K562 (cell line): ENCODE measurements at regions not wholly inside any gene's neighbourhood (a gene's known extent, or its start where the extent isn't known, plus 50 kb on each side); places are given as distances from the start of the nearest gene placed in this dataset.

Source experiments
- ATAC-seq: fragments of 200-7000 bp; cut with Tn5 transposase; 3 replicates; pipeline ENCODE4 v1.9.1; 2020; ENCODE audit warnings: moderate library complexity
- BruUV-seq: library from RNA; stranded (reverse); fragments of 400-500 nt; replicated peaks from 2 replicates; lab custom pipeline; 2021; lab: Mats Ljungman, UMichigan
- CTCF ChIA-PET: fragments of 300-600 bp; formaldehyde crosslinking; extraction: SDS; loops from one replicate; lab custom pipeline; 2021; ENCODE audit warnings: low intra/inter-chr PET ratio; lab: Yijun Ruan, JAX
- POLR2A ChIA-PET: fragments of 300-600, 350-650 bp; sonication (Branson Sonifier 250); formaldehyde crosslinking; extraction: SDS; loops from one replicate; lab custom pipeline; 2021; ENCODE audit warnings: antibody characterized with exemption, inconsistent platforms; lab: Yijun Ruan, JAX
- DNase-seq, 4 experiments: peaks; one replicate each; pipeline versions ENCODE4 v3.0.0 to v3.0.0-alpha.2; 2011 to 2018; ENCODE audit warnings: low spot score in 3 of 4, mixed read lengths in 3 of 4; ENCODE audit errors: extremely low read depth in 1 of 4
- FAIRE-seq: peaks from 2 replicates; lab custom pipeline; 2011; peaks lifted over from hg19 to GRCh38; lab: Jason Lieb, UNC
- H2AFZ ChIP-seq: 2 replicates; pipeline ENCODE4 v1.6.0; 2011; ENCODE audit warnings: low read depth, low read length, control low read depth, inconsistent platforms
- H3K27ac ChIP-seq: fragments of 200-600 bp; 3 replicates; pipeline ENCODE4 v1.8.0; 2011; ENCODE audit warnings: low read depth, mild to moderate bottlenecking, control low read depth, inconsistent platforms, low read length, moderate library complexity, mixed read lengths; ENCODE audit errors: extremely low read depth
- H3K27me3 ChIP-seq, 2 experiments: fragments of 300-600 bp in 1 of 2; 2 replicates in 1 of 2; 3 replicates in 1 of 2; pipeline versions ENCODE4 v1.6.0 to v1.8.0; 2011; ENCODE audit warnings: inconsistent platforms in 2 of 2, low read length in 2 of 2, mild to moderate bottlenecking in 1 of 2, mixed read lengths in 1 of 2, moderate library complexity in 1 of 2; ENCODE audit not compliant: control insufficient read depth in 2 of 2, insufficient read depth in 2 of 2
- H3K36me3 ChIP-seq: fragments of 300-600 bp; 3 replicates; pipeline ENCODE4 v1.8.0; 2011; ENCODE audit warnings: mild to moderate bottlenecking, low read length, inconsistent platforms; ENCODE audit not compliant: control insufficient read depth, insufficient read depth
- H3K4me1 ChIP-seq, 2 experiments: fragments of 200-600 bp in 1 of 2; replicated peaks in 1 of 2; 2 replicates in 1 of 2; 3 replicates in 1 of 2; pipeline versions ENCODE4 v1.5.1 to v1.8.0; 2011; ENCODE audit warnings: inconsistent platforms in 2 of 2, low read length in 2 of 2, mild to moderate bottlenecking in 1 of 2, mixed read lengths in 1 of 2, moderate library complexity in 1 of 2; ENCODE audit not compliant: control insufficient read depth in 2 of 2, insufficient read depth in 2 of 2
- H3K4me2 ChIP-seq: 2 replicates; pipeline ENCODE4 v1.6.1; 2011; ENCODE audit warnings: low read length, control low read depth, inconsistent platforms, mixed read lengths; ENCODE audit not compliant: insufficient read depth
- H3K4me3 ChIP-seq: fragments of 200-600 bp; sonication (generic), shearing (Covaris generic); 2 replicates; pipeline ENCODE4 v1.5.1; 2016; ENCODE audit warnings: control low read depth, inconsistent platforms
- H3K79me2 ChIP-seq: fragments of 200-600 bp; 3 replicates; pipeline ENCODE4 v1.8.0; 2011; ENCODE audit warnings: low read length, inconsistent platforms; ENCODE audit not compliant: control insufficient read depth, insufficient read depth
- H3K9ac ChIP-seq, 2 experiments: 2 replicates each; pipeline versions ENCODE4 v1.6.0 to v1.6.1; 2011; ENCODE audit warnings: low read depth in 2 of 2, low read length in 2 of 2, control low read depth in 1 of 2, inconsistent platforms in 1 of 2, mild to moderate bottlenecking in 1 of 2, mixed read lengths in 1 of 2; ENCODE audit not compliant: insufficient read depth in 1 of 2
- H3K9me1 ChIP-seq: one replicate; pipeline ENCODE4 v1.6.0; 2011; ENCODE audit warnings: inconsistent platforms, mild to moderate bottlenecking, low read length, moderate library complexity; ENCODE audit not compliant: control insufficient read depth, insufficient read depth
- H3K9me3 ChIP-seq: replicated peaks from 2 replicates; pipeline ENCODE4 v1.5.1; 2011; ENCODE audit warnings: low read depth, low read length, inconsistent platforms; ENCODE audit not compliant: control insufficient read depth, insufficient read depth
- H4K20me1 ChIP-seq: replicated peaks from 2 replicates; pipeline ENCODE4 v1.6.1; 2011; ENCODE audit warnings: low read length, inconsistent platforms, mixed read lengths; ENCODE audit not compliant: control insufficient read depth, insufficient read depth
- FOSL1 ChIP-seq: fragments of 200-800 bp; sonication (Bioruptor generic); conservative IDR thresholded peaks from 2 replicates; pipeline ENCODE4 v1.6.1; 2016; ENCODE audit warnings: missing genetic modification characterization, missing compliant biosample characterization
- ZNF124 ChIP-seq: sonication (generic); formaldehyde crosslinking; IDR thresholded peaks from 2 replicates; pipeline ENCODE4 v1.8.1; 2022; ENCODE audit warnings: missing genetic modification reagents
- WGBS: fragments of 100-300 bp; shearing (Covaris generic); methylation state at CpG from one replicate; pipeline ENCODE4 v1.1.6; 2016; ENCODE audit warnings: low coverage, mixed read lengths; ENCODE audit not compliant: insufficient coverage; ENCODE audit errors: missing lambda C conversion rate; 5-methylcytosine and 5-hydroxymethylcytosine counted together
- in situ Hi-C: fragments of 300-500 bp; cut with MboI; formaldehyde crosslinking; loops from 4 replicates; pipeline ENCODE4 v1.15.0; 2018; ENCODE audit warnings: inconsistent platforms, mixed read lengths
- intact Hi-C: fragments of 100-400 bp; cut with micrococcal nuclease; formaldehyde crosslinking; loops from 2 replicates; pipeline ENCODE4 v1.14.2; 2022
- TF ChIP-seq, protein P1 (sequence below): fragments of 450-650 bp; IDR thresholded peaks from 2 replicates; pipeline ENCODE4 v1.6.1; 2017; ENCODE audit warnings: antibody characterized with exemption, mild to moderate bottlenecking
- TF ChIP-seq, protein P2 (sequence below): fragments of 450-650 bp; formaldehyde crosslinking; IDR thresholded peaks from 2 replicates; pipeline ENCODE4 v1.4.0; 2020; ENCODE audit warnings: mild to moderate bottlenecking, moderate library complexity

GRCh38 chr4:126740687-126741086, 892.1 kb upstream of the INTU start (continued):
- TF ChIP-seq, protein P1, sequence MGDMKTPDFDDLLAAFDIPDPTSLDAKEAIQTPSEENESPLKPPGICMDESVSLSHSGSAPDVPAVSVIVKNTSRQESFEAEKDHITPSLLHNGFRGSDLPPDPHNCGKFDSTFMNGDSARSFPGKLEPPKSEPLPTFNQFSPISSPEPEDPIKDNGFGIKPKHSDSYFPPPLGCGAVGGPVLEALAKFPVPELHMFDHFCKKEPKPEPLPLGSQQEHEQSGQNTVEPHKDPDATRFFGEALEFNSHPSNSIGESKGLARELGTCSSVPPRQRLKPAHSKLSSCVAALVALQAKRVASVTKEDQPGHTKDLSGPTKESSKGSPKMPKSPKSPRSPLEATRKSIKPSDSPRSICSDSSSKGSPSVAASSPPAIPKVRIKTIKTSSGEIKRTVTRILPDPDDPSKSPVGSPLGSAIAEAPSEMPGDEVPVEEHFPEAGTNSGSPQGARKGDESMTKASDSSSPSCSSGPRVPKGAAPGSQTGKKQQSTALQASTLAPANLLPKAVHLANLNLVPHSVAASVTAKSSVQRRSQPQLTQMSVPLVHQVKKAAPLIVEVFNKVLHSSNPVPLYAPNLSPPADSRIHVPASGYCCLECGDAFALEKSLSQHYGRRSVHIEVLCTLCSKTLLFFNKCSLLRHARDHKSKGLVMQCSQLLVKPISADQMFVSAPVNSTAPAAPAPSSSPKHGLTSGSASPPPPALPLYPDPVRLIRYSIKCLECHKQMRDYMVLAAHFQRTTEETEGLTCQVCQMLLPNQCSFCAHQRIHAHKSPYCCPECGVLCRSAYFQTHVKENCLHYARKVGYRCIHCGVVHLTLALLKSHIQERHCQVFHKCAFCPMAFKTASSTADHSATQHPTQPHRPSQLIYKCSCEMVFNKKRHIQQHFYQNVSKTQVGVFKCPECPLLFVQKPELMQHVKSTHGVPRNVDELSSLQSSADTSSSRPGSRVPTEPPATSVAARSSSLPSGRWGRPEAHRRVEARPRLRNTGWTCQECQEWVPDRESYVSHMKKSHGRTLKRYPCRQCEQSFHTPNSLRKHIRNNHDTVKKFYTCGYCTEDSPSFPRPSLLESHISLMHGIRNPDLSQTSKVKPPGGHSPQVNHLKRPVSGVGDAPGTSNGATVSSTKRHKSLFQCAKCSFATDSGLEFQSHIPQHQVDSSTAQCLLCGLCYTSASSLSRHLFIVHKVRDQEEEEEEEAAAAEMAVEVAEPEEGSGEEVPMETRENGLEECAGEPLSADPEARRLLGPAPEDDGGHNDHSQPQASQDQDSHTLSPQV, result peak; percentile 97
- TF ChIP-seq, protein P2, sequence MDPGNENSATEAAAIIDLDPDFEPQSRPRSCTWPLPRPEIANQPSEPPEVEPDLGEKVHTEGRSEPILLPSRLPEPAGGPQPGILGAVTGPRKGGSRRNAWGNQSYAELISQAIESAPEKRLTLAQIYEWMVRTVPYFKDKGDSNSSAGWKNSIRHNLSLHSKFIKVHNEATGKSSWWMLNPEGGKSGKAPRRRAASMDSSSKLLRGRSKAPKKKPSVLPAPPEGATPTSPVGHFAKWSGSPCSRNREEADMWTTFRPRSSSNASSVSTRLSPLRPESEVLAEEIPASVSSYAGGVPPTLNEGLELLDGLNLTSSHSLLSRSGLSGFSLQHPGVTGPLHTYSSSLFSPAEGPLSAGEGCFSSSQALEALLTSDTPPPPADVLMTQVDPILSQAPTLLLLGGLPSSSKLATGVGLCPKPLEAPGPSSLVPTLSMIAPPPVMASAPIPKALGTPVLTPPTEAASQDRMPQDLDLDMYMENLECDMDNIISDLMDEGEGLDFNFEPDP (CRISPR knock-in tag), result 0 out of 2 replicates have a peak, but pooled peaks have one; percentile 36
- TF ChIP-seq FOSL1 (tag), result peak; percentile 74
- TF ChIP-seq, all 486 proteins: peak for 87

DNA sequence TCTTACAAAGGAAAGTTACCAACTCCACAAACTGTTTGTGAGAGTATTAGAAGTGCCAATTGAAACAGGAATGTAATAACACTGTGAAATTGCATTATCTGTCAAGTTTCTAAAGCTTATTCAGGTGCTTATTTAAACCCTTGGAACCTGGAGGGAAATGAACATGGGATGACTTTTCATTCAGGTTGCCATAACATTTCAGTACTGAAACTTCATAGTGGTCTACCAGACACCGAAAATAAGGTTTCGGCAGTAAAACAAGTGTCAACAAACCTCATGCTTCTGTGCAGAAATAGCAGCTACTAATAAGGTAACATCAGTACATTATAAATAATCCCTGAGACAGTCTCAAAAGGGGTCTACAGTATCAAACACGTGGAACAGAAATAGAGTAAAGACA, 890.7 kb upstream of the INTU start:
- TF ChIP-seq ZNF124 (CRISPR knock-in tag), result no peak
- TF ChIP-seq, protein P1, result peak; percentile 41; the same call in 1 of the 2 replicates
- no TSS peak for BruUV-seq
- CTCF ChIA-PET, result no interaction called here
- FAIRE-seq, result no peak
- no peaks in the 10 kb centered on the region for H3K9me1 ChIP-seq
- DNase-seq, result no peak
- H3K36me3 ChIP-seq, result no peaks in the 10 kb centered on the region; the same call in 2 of the 3 replicates
- peak overlapping the region; percentile 37; the same call in 2 of the 3 replicates for H3K27ac ChIP-seq
- peaks cover 92% of the 10 kb centered on the region for H3K79me2 ChIP-seq
- peak overlapping the region; percentile 16; the same call in 1 of the 2 replicates for H2AFZ ChIP-seq
- POLR2A ChIA-PET, result interaction anchor here (0.6 to 1.0 kb wide), 2 partner anchors 52 to 1021 kb away, joined by 3 read pairs; no protein-coding TSS in a partner anchor
- H4K20me1 ChIP-seq, result no peaks in the 10 kb centered on the region
- H3K4me2 ChIP-seq, result no peak overlapping the region
- 78% methylated on average over 3 of the region's 3 CpGs for WGBS
- H3K9me3 ChIP-seq, result 0 out of 2 replicates have a peak, but pooled peaks cover 2% of the 10 kb centered on the region
- H3K4me3 ChIP-seq, result no peak overlapping the region
- no peaks in the 10 kb centered on the region for H3K27me3 ChIP-seq
- in situ Hi-C loops, result no loop called here
- H3K9ac ChIP-seq, result peak overlapping the region in 1 of 2 experiments; percentile 20; a peak in 1 of 4 replicates
- no peak for ATAC-seq
- intact Hi-C loops, result no loop called here
- H3K4me1 ChIP-seq, result peaks cover 3 to 46% of the 10 kb centered on the region in 2 experiments; a peak in 4 of 5 replicates
